ENCODE measurements at regions not wholly inside any gene's neighbourhood (a gene's known extent, or its start where the extent isn't known, plus 50 kb on each side); places are given as distances from the start of the nearest gene placed in this dataset.
"Not testable (repeated sequence)": the region's sequence is repeated elsewhere in the genome, so short reads cannot be mapped to it uniquely, and the experiment has no call there.

DNA sequence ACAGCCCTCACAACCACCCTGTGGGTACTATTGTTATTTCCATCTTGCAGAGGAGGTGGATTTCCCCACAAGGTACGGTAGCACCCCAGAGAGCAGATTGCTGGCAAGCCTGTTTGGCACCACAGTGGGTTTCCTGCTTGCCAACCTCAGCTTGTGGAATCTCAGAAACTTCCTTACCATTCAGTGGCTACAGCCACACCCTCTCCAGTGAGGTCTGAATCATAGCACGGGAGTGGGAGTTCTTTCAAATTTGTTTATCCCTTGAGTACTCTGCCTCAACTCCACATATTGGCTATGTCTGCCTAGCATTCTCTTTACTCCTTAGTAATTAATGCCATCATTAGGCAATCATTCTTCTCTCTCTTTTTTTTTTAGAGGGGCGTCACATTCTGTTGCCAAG lies 162.1 kb downstream of the PTPRU start:
- DNase-seq (ENCODE audit: low read depth): no peak

DNA sequence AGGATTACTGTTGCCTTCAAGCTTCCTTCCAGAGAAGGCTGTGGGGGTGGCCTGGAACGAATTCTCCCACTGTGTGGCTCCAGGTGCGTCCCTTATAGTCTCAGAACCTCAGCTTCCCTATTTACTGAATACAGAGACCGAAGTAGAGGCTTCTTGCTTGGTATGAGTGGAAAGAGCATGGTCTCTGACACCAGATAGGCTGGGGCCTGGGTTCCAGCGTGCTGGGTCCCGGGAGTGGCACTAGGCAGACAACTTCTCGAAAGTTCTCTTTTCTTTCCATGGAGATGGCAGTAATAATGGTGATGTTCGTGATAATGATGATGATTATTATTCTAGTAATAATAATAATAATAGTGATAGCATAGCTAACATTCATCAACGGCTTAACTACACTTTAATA lies 161.7 kb downstream of the PTPRU start:
- no peak for DNase-seq (ENCODE audit: low read depth)
- in situ Hi-C loops (cut with HindIII; ENCODE audit: low pct_unique_long_range_greater_than_20kb, low sequenced_read_pairs): no loop called here

More for the DNA sequence above, 162.1 kb downstream of the PTPRU start:
- in situ Hi-C loops (cut with HindIII; ENCODE audit: low pct_unique_long_range_greater_than_20kb, low sequenced_read_pairs): no loop called here

DNA sequence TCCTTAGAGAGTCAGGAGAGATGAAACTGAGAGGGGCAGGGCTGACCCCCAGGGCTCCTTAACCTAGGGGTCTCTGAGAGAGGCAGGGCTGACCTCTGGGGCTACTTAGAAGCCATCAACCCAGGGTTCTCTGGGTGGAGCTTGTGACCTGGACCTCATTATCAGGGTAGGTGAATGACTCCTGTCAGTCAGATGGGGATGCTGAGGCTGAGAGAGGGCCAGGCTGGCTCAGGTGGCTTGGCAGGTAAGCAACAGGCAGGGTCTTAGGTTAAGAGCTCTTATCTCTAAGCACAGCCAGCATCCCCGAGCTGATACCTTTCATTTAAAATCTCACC lies 160.9 kb downstream of the PTPRU start:
- in situ Hi-C loops (cut with HindIII; ENCODE audit: low pct_unique_long_range_greater_than_20kb, low sequenced_read_pairs): no loop called here
- no peak for DNase-seq (ENCODE audit: low read depth)

DNA sequence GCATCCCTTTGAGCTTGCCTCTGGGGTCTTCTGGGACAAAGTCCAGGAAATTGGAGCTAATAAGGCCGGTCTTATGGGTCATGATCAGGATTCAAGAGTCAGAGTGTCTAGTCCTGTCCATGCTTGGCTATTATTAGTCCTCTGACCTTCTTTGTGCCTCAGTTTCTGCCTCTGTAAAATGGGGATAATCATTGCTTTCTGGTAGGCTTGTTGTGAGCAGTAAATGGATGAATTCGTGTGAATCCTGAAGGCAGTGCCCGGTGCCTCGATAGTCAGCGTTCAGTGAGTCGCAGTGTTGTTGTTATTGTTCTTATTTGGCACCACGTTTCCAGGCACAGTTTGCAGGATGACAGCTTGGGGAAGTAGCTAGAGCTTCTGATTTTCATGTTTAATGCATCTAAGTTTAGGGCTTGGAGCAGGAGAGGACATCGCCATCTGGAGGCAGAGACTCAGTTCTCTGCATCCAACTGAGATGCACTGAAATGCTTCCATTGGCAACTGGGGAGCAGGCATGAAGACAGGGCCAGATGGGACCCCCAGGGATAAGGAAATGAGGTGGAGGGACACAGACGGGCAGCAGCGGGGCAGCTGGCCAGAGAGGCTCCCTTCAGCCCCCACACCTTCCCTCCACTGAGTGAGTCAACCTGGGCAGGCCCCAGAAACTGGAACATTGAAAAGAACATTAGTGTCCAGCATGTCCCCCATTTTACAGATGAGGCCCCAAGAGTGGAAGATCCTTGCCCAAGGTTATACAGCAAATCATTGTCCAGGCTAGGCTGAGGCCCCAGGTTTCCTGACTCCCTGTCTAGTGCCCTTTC lies 160.3 kb downstream of the PTPRU start:
- in situ Hi-C loops (cut with HindIII; ENCODE audit: low pct_unique_long_range_greater_than_20kb, low sequenced_read_pairs): no loop called here
- DNase-seq (ENCODE audit: low read depth): no peak

DNA sequence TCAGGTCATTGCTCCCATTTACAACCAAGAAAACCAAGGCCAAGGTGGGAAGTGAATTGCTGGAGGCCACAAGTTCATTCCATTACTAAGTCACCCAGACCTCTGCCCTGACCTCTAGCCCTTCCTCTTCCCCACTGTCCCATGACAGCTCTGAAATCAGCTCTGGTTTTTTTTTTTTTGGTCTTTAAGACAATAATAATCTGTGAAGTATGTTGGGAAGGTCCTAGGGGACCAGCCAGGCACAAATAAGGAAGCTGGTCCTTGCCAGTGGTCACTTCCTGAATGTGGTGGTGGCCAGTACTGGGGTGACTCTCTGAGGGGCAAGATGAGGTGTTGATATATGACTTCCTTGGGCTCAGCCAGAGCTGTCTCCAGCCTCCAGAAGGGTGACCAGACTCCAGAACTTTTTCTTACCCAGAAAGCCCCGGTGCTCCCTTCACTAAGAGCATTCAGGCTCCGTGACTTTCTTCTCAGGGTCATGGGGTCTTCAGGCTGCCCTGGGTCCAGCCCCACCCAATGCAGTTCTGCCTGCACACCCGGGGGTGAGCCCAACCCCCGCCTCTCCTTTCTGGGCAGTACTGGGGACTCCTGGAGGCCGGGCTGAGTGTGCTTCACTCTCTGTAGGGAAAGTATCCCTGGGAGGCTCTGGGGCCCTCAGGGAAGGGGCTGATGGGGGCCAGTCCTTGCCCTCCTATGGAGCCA lies 159.6 kb downstream of the PTPRU start:
- no peak for DNase-seq (ENCODE audit: low read depth)
- in situ Hi-C loops (cut with HindIII; ENCODE audit: low pct_unique_long_range_greater_than_20kb, low sequenced_read_pairs): no loop called here

GRCh38 chr1:29394521-29395225 lies 158.4 kb downstream of the PTPRU start:
- no peak for DNase-seq (ENCODE audit: low read depth)

DNA sequence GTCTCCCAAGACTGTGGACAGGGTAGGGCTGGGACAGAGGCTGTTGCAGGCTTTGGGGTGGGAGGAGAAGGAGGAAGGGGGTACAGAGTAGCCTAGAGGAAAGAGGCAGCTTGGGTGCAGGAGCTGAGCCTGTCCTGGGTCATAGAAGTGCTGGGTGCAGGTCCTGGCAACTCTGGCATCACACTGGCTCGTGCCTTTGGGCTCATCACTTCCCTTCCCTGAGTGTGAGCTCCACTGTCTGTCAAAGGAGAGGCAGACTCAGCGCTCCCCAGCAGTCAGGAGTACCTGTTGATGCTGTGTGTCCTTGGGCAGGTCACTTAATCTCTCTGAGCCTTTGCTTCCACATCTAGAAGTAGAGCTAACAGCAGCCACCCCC lies 157.1 kb downstream of the PTPRU start:
- in situ Hi-C loops (cut with HindIII; ENCODE audit: low pct_unique_long_range_greater_than_20kb, low sequenced_read_pairs): no loop called here
- no peak for DNase-seq (ENCODE audit: low read depth)

More at GRCh38 chr1:29394521-29395225, 158.4 kb downstream of the PTPRU start:
- in situ Hi-C loops (cut with HindIII; ENCODE audit: low pct_unique_long_range_greater_than_20kb, low sequenced_read_pairs): no loop called here

GRCh38 chr1:29392486-29393450 lies 156.4 kb downstream of the PTPRU start:
- in situ Hi-C loops (cut with HindIII; ENCODE audit: low pct_unique_long_range_greater_than_20kb, low sequenced_read_pairs): no loop called here
- no peak for DNase-seq (ENCODE audit: low read depth)

DNA sequence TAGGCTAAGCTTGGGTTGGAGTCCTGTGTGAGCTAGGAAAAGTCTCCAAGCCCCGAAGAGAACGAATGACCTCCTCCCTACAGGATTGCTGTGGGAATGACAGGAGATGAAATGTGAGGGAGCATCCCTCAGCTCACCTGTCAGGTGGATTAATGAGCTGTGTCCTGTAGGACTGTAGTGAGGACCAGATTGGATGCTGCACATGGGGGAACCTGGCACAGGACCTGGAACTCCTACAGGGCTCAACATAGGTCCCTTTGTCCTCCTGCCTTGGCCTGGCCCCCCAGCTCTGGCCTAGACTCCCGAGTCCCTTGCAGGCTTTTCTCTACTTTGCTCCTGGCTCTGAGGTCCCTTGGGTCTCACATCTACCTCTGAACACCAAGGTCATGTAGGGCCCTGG lies 155.7 kb downstream of the PTPRU start:
- in situ Hi-C loops (cut with HindIII; ENCODE audit: low pct_unique_long_range_greater_than_20kb, low sequenced_read_pairs): no loop called here
- DNase-seq (ENCODE audit: low read depth): no peak

DNA sequence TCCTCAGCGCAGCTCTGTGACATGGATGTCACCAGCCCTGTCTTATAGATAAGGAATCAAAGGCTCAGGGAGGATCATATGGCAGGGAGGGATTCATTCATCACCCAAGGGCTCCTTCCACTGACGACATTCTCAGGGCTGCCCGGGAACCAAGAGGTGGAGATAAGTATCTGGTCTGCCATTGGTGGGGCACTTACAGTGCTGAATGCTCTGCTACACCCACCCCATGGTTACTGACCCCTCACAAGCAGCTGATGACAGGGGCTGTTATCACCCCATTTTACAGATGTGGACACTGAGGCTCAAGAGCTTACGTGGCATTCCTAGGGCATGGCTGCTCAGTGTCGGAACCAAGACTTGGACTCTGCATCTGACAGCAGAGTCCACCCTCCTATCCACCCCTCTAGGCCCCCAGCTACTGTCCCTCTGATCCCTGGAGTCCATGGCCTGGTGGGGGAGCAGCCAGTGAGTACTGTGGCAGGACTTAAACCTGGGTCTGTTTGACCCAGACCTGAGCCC lies 155.1 kb downstream of the PTPRU start:
- DNase-seq (ENCODE audit: low read depth): no peak
- in situ Hi-C loops (cut with HindIII; ENCODE audit: low pct_unique_long_range_greater_than_20kb, low sequenced_read_pairs): no loop called here

DNA sequence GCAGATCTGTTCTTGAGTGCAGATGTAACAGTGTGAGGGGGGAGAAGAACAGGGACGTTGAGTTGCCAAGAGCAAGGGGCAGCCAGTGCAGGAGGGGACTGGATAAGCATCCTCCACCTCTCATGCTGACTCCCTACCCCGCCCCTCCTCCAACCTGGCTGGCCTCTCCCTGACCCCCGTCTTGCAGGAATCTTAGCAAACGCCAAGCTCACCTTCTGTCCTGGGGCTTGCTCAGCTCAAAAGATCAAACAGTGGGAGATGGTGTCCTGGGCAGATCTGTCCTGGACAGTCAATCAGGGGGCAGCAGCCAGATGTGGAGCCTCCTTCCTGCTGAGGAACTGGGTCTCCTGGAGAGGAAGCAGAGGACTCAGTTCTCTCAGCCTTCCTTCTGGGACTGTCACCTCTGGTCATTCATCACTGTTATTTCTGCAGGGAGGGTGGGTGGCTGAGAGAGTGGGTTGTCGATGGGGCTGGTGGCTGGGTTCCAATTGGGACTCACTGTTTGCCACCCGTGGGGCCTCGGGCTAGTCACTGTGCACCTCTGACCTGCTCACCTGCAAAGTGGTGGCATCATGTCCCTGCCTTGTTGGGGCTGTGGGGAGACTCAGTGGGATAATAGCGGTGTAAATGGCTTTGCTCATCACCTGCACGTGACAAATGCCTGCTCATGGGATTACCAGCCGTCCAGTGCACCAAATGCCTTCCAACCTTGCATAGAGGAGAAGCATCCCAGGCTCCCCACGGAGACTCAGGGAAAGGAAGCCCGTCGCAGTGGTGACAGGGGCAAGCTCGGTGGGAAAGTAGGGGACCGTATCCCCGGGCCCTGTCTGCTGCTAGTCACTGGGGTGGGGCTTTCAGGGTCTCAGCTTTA lies 154.4 kb downstream of the PTPRU start:
- DNase-seq (ENCODE audit: low read depth): no peak
- in situ Hi-C loops (cut with HindIII; ENCODE audit: low pct_unique_long_range_greater_than_20kb, low sequenced_read_pairs): no loop called here

- in situ Hi-C loops (cut with HindIII; ENCODE audit: low pct_unique_long_range_greater_than_20kb, low sequenced_read_pairs): no loop called here
- no peak for DNase-seq (ENCODE audit: low read depth)
These were observed 153.8 kb downstream of the PTPRU start for GRCh38 chr1:29390075-29390474.

DNA sequence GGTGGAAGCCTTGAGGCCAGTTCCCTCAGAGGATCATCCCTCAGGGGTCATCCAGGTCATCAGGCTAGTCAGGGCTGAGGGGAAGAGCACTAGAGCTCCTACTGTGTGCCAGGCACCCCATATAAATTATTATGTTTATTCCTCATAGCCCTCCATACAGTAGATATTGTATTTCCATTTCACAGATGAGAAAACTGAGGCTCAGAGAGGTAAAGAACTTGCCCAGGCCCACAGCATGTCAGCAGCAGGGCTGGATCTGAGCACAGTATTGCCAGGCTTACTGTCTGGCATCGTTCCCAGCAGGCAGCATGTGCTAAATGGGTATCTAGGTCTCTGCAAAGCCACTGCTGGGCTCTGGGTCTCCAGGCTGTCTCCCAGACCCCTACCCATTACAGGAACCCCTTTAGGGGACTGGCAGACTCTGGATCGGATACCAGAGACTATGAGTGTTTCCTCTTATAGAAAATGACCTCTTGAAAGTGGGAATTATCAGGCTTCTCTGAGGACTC lies 153.3 kb downstream of the PTPRU start:
- no peak for DNase-seq (ENCODE audit: low read depth)
- in situ Hi-C loops (cut with HindIII; ENCODE audit: low pct_unique_long_range_greater_than_20kb, low sequenced_read_pairs): no loop called here

GRCh38 chr1:29388884-29389283 lies 152.6 kb downstream of the PTPRU start:
- in situ Hi-C loops (cut with HindIII; ENCODE audit: low pct_unique_long_range_greater_than_20kb, low sequenced_read_pairs): no loop called here
- no peak for DNase-seq (ENCODE audit: low read depth)

GRCh38 chr1:29388170-29388569 lies 151.8 kb downstream of the PTPRU start:
- DNase-seq (ENCODE audit: low read depth): no peak
- in situ Hi-C loops (cut with HindIII; ENCODE audit: low pct_unique_long_range_greater_than_20kb, low sequenced_read_pairs): no loop called here

DNA sequence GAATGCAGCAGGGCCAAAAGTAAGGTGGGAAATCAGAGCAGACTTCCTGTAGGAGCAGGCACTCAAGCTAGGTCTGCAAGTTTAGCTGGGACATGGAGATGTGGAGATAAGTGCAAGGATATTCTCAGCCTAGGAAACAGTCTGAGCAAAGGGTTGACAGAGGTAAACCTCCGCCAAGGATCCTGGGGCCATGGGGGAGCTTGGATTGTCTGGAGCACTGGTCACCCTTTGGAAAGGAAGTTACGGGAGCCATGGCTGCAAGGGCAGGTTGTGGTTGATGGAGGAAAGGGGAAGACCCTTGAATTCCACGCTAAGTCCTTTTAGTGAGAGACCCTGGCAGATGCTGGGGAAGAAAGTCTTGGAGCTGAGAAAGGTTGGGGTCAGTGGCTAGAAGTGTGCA lies 150.9 kb downstream of the PTPRU start:
- in situ Hi-C loops (cut with HindIII; ENCODE audit: low pct_unique_long_range_greater_than_20kb, low sequenced_read_pairs): no loop called here
- no peak for DNase-seq (ENCODE audit: low read depth)

GRCh38 chr1:29386453-29386852 lies 150.1 kb downstream of the PTPRU start:
- DNase-seq (ENCODE audit: low read depth); in situ Hi-C loops (cut with HindIII; ENCODE audit: low pct_unique_long_range_greater_than_20kb, low sequenced_read_pairs): not testable (repeated sequence)
